RCC 7860 (cell line): ENCODE measurements at regions not wholly inside any gene's neighbourhood (a gene's known extent, or its start where the extent isn't known, plus 50 kb on each side); places are given as distances from the start of the nearest gene placed in this dataset.
A peak's percentile ranks its signal among the peaks of the same experiment; 100 is the strongest.
"Not testable (repeated sequence)": the region's sequence is repeated elsewhere in the genome, so short reads cannot be mapped to it uniquely, and the experiment has no call there.

Experiments
- DNase-seq: peaks from one replicate; pipeline ENCODE4 v3.0.0-alpha.2; 2015; ENCODE audit warnings: low spot score
- FAIRE-seq: peaks from 2 replicates; lab custom pipeline; 2012; peaks lifted over from hg19 to GRCh38; lab: Jason Lieb, UNC

- FAIRE-seq: no peak
These were observed 1802.2 kb upstream of the PIK3C3 start for GRCh38 chr18:40152859-40153258.

GRCh38 chr18:40148960-40149359, 1806.1 kb upstream of the PIK3C3 start:
- no peak for DNase-seq
- FAIRE-seq: no peak

More at GRCh38 chr18:40152859-40153258, 1802.2 kb upstream of the PIK3C3 start:
- no peak for DNase-seq

- DNase-seq: no peak
- FAIRE-seq: no peak
These were observed 1821.8 kb upstream of the PIK3C3 start for GRCh38 chr18:40133253-40133652.

- not testable (repeated sequence) for DNase-seq, FAIRE-seq
These were observed 1822.6 kb upstream of the PIK3C3 start for GRCh38 chr18:40132438-40132837.

- DNase-seq (peak; percentile 21), FAIRE-seq (no peak)
These were observed 1830.9 kb upstream of the PIK3C3 start for GRCh38 chr18:40124107-40124506.

GRCh38 chr18:40120796-40121391, 1834.1 kb upstream of the PIK3C3 start:
- FAIRE-seq (no peak), DNase-seq (no peak)

GRCh38 chr18:40120356-40120755, 1834.7 kb upstream of the PIK3C3 start:
- DNase-seq (no peak), FAIRE-seq (no peak)

GRCh38 chr18:40119581-40119980, 1835.5 kb upstream of the PIK3C3 start:
- DNase-seq, FAIRE-seq: not testable (repeated sequence)

GRCh38 chr18:40110455-40110854, 1844.6 kb upstream of the PIK3C3 start:
- DNase-seq: no peak
- FAIRE-seq: no peak

- DNase-seq (no peak), FAIRE-seq (no peak)
These were observed 1845.6 kb upstream of the PIK3C3 start for GRCh38 chr18:40109252-40110049.

- DNase-seq (no peak), FAIRE-seq (no peak)
These were observed 1846.4 kb upstream of the PIK3C3 start for GRCh38 chr18:40108596-40108995.

GRCh38 chr18:40102903-40103302, 1852.1 kb upstream of the PIK3C3 start:
- FAIRE-seq (no peak), DNase-seq (no peak)

GRCh38 chr18:40099641-40100040, 1855.4 kb upstream of the PIK3C3 start:
- FAIRE-seq: no peak
- DNase-seq: no peak

GRCh38 chr18:40096675-40097074, 1858.4 kb upstream of the PIK3C3 start:
- FAIRE-seq (no peak), DNase-seq (no peak)

- FAIRE-seq (no peak), DNase-seq (no peak)
These were observed 1860.6 kb upstream of the PIK3C3 start for GRCh38 chr18:40094441-40094840.

- no peak for DNase-seq
- no peak for FAIRE-seq
These were observed 1866.9 kb upstream of the PIK3C3 start for GRCh38 chr18:40088130-40088529.

GRCh38 chr18:40079786-40080185, 1875.2 kb upstream of the PIK3C3 start:
- DNase-seq: no peak
- no peak for FAIRE-seq

GRCh38 chr18:40075616-40076015, 1879.4 kb upstream of the PIK3C3 start:
- FAIRE-seq: no peak
- DNase-seq: no peak

GRCh38 chr18:40072761-40073160, 1882.3 kb upstream of the PIK3C3 start:
- DNase-seq (no peak), FAIRE-seq (no peak)

GRCh38 chr18:40066368-40066767, 1888.7 kb upstream of the PIK3C3 start:
- DNase-seq: no peak
- FAIRE-seq: no peak

GRCh38 chr18:40063488-40063887, 1891.5 kb upstream of the PIK3C3 start:
- no peak for DNase-seq
- FAIRE-seq: no peak

- DNase-seq (no peak), FAIRE-seq (no peak)
These were observed 1893.9 kb upstream of the PIK3C3 start for GRCh38 chr18:40061086-40061485.
